ENCODE measurements at regions not wholly inside any gene's neighbourhood (a gene's known extent, or its start where the extent isn't known, plus 50 kb on each side); places are given as distances from the start of the nearest gene placed in this dataset.
"Not testable (repeated sequence)": the region's sequence is repeated elsewhere in the genome, so short reads cannot be mapped to it uniquely, and the experiment has no call there.

DNA sequence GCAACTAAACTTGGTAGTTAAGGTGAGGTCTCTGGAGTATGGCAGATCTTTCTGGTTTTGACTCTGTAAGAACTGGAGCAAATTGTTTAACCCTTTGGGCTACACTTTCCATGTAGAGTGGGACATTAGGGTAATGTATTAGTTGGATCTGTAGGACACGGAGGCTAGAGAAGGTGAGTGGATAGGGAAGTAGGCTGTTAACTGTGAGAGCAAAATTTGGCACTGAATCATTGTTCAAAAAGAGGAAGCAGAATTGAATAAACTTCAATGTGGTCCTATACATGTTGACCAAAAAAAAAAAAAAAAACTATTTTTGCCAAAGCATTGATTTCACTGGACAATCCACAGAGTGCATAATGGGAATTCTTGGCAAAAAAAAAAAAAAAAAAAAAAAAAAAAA lies 370.2 kb upstream of the CHORDC1 start:
- no peak overlapping the region for H3K4me3 ChIP-seq (ENCODE audit: low read depth, low read length)
- TF ChIP-seq, protein P1, sequence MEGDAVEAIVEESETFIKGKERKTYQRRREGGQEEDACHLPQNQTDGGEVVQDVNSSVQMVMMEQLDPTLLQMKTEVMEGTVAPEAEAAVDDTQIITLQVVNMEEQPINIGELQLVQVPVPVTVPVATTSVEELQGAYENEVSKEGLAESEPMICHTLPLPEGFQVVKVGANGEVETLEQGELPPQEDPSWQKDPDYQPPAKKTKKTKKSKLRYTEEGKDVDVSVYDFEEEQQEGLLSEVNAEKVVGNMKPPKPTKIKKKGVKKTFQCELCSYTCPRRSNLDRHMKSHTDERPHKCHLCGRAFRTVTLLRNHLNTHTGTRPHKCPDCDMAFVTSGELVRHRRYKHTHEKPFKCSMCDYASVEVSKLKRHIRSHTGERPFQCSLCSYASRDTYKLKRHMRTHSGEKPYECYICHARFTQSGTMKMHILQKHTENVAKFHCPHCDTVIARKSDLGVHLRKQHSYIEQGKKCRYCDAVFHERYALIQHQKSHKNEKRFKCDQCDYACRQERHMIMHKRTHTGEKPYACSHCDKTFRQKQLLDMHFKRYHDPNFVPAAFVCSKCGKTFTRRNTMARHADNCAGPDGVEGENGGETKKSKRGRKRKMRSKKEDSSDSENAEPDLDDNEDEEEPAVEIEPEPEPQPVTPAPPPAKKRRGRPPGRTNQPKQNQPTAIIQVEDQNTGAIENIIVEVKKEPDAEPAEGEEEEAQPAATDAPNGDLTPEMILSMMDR (conservative IDR thresholded peaks at IDR 0.05; ENCODE audit: low read depth, low read length), result no peak
- no peak for DNase-seq (ENCODE audit: low read depth)

DNA sequence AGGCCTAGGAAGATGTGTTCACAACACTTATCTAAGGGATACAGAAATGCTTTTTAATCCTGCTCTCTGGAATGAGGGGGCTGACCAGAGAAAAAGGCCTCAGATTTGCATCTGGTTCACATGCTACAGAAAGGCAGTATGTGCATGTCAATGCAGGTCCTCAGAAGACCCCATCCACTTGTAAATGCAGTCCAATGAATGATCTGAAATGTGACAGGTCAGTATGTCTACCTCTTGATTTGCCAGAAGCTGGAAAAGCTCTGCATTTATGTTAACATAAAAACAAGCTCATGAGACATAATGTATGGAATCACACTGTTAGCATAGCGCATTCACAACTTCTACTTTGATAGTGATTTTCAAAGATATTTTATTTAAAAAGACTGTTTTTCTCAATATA lies 367.4 kb upstream of the CHORDC1 start:
- TF ChIP-seq, protein P1 (conservative IDR thresholded peaks at IDR 0.05; ENCODE audit: low read depth, low read length), result no peak
- no peak overlapping the region for H3K4me3 ChIP-seq (ENCODE audit: low read depth, low read length)
- no peak for DNase-seq (ENCODE audit: low read depth)

DNA sequence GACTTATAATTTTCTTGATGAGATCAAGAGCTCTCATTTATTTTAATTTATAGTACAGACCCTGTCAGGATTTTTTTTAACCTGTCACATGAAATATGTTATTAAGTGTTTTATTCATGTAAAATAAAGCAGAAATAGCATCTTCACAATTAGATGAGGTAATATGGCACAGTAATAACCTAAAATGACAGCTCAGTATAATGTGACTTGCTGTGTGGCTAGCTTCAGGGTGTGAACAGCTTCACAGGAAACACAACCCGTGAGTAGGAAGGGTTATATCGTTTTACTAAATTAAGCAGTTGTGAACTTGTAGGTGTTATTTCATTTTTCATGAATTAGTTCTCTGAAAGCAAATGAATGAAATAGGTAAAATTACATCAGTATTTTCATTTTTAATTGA lies 366.9 kb upstream of the CHORDC1 start:
- no peak overlapping the region for H3K4me3 ChIP-seq (ENCODE audit: low read depth, low read length)
- DNase-seq (ENCODE audit: low read depth), result no peak
- TF ChIP-seq, protein P1 (conservative IDR thresholded peaks at IDR 0.05; ENCODE audit: low read depth, low read length), result no peak

DNA sequence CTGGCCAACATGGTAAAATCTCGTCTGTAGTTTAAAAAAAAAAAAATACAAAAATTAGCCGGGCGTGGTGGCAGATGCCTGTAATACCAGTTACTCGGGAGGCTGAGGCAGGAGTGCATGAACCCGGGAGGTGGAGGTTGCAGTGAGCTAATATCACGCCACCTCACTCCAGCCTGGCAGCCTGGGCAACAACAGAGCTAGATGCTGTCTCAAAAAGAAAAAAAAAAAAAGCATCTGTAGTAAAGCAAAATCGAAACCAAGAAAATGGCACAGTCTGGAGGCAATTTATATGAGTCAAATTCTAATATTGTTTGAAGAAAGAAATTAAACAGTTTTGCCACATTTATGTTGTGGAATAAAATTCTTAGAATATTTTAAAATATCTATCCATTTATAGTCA lies 365.0 kb upstream of the CHORDC1 start:
- TF ChIP-seq, protein P1 (conservative IDR thresholded peaks at IDR 0.05; ENCODE audit: low read depth, low read length), result no peak
- H3K4me3 ChIP-seq (ENCODE audit: low read depth, low read length), result no peak overlapping the region
- no peak for DNase-seq (ENCODE audit: low read depth)

DNA sequence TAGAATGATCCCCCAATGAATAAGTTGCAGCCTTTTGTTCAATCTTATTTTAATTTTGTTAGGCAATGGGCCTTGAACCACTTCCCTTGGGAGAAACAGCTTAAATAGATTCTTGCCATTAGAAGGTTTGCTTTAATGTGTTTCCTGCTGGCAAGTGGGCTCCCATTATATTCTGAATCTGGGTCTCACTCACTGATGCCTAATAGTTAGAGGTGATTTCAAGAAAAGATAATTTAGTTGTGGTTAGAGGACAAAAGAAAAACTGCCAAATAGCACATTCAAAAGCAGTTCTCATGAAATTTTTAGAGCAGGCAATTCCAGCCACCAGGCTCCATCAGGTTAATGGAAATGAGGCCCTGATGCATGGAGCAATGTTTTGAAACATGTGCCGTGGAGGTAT lies 362.6 kb upstream of the CHORDC1 start:
- TF ChIP-seq, protein P1 (conservative IDR thresholded peaks at IDR 0.05; ENCODE audit: low read depth, low read length), result no peak
- no peak for DNase-seq (ENCODE audit: low read depth)

DNA sequence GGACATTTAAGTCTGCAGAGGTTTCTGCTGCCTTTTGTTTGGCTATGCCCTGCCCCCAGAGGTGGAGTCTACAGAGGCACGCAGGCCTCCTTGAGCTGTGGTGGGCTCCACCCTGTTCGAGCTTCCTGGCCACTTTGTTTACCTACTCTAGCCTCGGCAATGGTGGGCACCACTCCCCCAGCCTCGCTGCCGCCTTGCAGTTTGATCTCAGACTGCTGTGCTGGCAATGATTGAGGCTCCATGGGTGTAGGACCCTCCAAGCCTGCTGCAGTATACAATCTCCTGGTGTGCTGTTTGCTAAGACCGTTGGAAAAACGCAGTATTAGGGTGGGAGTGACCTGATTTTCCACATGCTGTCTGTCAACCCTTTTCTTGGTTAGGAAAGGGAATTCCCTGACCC lies 360.1 kb upstream of the CHORDC1 start:
- DNase-seq (ENCODE audit: low read depth); H3K4me3 ChIP-seq (ENCODE audit: low read depth, low read length): not testable (repeated sequence)

More for the DNA sequence above, 362.6 kb upstream of the CHORDC1 start:
- no peak overlapping the region for H3K4me3 ChIP-seq (ENCODE audit: low read depth, low read length)

DNA sequence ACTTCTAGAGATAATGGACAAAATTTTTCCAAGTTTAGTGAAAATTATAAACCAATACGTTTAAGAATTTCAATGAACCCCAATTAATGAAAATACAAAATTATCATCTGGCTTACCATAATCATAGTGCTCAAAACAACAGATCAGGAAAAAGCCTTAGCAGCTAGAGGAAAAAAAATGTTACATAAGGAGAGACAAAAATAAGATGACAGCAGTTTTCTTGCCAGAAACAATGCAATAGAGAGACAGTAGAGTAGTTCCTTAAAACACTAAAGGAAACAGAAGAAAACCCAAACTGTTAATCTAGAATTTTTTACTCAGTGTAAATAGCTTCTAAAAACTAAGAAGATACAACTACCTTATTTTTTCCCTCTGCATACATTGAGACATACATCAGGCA lies 341.7 kb upstream of the CHORDC1 start:
- TF ChIP-seq, protein P1 (conservative IDR thresholded peaks at IDR 0.05; ENCODE audit: low read depth, low read length), result no peak
- DNase-seq (ENCODE audit: low read depth), result no peak

More for the DNA sequence above, 341.7 kb upstream of the CHORDC1 start:
- no peak overlapping the region for H3K4me3 ChIP-seq (ENCODE audit: low read depth, low read length)
